GM12875 (cell line): ENCODE measurements at regions not wholly inside any gene's neighbourhood (a gene's known extent, or its start where the extent isn't known, plus 50 kb on each side); places are given as distances from the start of the nearest gene placed in this dataset.

Experiments used
- H3K4me3 ChIP-seq: one replicate; pipeline ENCODE4 v1.5.1; 2011; ENCODE audit warnings: low read depth, low read length, control low read depth
- TF ChIP-seq, protein P1 (sequence below): IDR thresholded peaks from 2 replicates; pipeline ENCODE4 v1.5.1; 2011; ENCODE audit warnings: low read depth, mild to moderate bottlenecking, control low read depth, inconsistent platforms, low read length, moderate library complexity, borderline replicate concordance; ENCODE audit not compliant: insufficient read depth

DNA sequence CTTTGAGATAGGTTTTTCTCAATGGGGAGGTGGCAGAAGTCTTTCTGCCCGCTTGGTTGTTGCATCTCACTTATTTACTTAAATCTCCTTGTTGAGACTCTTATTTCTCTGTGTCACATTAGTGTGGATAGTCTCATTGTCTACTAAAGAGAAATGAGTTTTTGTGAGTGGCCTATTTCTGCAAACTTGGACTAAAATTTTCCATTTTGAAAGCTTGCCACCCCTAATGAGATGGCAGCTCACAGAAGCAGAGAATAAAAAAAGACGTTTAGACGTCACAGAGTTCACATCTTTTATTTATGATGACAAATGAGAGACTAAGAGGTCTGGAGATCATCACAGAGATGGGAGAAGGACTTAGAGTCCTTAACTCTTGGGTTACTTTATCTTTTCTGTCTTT is 262.7 kb upstream of the PHYHIPL start:
- TF ChIP-seq, protein P1, sequence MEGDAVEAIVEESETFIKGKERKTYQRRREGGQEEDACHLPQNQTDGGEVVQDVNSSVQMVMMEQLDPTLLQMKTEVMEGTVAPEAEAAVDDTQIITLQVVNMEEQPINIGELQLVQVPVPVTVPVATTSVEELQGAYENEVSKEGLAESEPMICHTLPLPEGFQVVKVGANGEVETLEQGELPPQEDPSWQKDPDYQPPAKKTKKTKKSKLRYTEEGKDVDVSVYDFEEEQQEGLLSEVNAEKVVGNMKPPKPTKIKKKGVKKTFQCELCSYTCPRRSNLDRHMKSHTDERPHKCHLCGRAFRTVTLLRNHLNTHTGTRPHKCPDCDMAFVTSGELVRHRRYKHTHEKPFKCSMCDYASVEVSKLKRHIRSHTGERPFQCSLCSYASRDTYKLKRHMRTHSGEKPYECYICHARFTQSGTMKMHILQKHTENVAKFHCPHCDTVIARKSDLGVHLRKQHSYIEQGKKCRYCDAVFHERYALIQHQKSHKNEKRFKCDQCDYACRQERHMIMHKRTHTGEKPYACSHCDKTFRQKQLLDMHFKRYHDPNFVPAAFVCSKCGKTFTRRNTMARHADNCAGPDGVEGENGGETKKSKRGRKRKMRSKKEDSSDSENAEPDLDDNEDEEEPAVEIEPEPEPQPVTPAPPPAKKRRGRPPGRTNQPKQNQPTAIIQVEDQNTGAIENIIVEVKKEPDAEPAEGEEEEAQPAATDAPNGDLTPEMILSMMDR, result no peak
- H3K4me3 ChIP-seq, result no peak overlapping the region

DNA sequence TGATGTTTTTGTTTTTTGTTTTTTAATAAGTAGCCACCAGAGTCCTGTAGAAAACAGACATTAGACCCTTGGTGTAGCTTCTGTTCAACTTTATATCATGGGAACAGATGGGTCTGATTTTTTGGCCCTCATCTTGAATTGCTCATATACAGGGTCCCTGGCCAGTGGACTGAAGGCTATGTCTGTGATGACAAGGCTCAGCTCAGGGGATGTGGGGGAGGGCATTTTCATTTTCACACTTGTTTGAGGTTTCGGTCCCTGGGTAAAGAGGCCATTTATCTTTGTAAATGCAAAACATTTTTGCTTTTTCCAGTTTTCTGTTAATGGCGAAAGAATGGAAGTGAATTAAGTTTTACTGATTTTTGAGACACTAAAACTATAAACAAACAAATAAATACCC is 257.6 kb upstream of the PHYHIPL start:
- H3K4me3 ChIP-seq, result no peak overlapping the region
- TF ChIP-seq, protein P1, result no peak

DNA sequence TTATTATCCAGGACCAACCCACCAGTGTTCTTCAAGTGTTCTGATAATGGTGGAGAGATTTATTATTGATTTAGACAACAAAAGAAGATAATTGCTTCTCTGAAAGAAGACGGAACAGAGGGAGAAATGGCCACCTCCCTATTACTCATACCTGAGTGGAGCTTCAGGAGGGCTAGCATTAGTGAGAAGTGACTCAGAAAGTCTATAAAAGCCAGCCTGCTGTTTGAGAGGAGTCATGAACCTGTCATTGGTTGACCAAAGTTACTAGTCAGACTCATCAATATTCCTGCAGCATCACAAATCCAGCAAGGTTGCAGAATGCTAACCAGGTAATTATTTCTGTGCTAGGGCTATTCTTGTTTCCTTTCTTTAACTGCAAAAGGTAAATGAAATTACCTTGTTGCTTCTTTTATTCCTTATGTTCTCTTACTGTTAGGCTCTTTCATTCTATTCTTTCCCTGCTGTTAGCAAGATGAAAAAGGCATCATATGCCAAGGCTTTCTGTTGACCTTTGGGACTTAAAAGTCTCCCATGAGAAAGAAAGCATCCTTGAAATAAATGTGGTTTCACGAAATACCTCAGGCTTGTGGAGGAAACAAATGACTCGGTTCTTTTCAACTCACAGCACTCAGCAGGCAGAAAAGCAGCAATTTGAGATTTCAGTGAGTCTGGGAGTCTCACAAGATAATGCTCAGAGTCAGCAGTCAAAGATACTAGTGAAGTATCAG is 256.4 kb upstream of the PHYHIPL start:
- H3K4me3 ChIP-seq, result no peak overlapping the region

DNA sequence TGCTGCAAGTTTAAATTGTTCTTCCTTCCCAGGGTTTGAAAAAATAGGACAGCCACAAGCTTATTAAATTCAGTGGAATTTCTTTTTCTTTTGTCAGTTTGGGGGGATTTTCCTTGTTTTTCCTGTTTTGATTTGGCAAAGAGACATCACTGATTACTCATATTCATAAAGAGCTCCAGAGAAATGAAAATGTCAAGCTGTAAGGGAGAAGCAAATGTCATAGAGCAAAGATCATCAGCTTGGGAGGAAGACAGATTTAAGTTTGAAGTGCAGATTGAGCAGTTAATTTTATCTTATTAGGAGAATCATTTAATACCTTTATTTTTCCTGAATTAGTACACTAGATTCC is 255.8 kb upstream of the PHYHIPL start:
- no peak overlapping the region for H3K4me3 ChIP-seq
- TF ChIP-seq, protein P1, result no peak

More for the DNA sequence above, 256.4 kb upstream of the PHYHIPL start:
- TF ChIP-seq, protein P1, result no peak

DNA sequence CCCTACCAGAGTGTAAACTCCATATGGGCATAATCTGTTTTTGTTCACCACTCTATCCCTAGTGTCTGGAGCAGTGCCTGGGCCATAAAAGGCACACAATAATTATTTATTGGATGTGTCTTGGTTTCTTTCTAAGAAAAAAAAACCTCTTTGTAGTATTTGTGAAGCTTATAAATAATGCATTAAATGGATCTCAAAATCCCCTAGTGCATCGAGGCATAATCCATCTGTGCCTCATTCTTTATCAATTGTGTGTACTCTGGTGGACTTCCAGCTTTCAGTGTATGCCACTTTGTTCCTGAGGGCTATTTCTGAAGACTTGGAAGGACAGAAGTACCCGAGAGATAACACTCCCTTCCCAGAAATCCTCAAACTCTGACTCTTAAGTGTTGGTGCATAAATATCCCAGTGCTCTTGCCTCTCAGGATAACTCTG is 255.0 kb upstream of the PHYHIPL start:
- TF ChIP-seq, protein P1, result no peak
- H3K4me3 ChIP-seq, result no peak overlapping the region

DNA sequence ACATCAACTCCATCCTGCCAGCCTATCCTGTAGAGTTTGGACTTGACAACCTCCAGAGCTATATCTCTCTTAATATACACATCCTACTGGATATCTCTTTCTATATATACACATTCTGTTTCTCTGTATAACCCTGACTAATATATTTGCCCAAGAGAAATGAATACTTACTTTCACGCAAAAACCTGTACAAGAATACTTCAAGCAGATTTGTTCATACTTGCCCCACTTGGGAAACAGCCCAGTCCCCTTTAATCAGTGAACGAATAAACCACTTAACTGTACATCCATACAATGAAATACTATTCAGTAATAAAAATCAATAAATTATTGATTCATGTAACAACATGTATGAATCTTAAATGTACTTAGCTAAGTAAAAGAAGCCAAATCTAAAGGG is 251.1 kb upstream of the PHYHIPL start:
- H3K4me3 ChIP-seq, result no peak overlapping the region
- TF ChIP-seq, protein P1, result no peak

DNA sequence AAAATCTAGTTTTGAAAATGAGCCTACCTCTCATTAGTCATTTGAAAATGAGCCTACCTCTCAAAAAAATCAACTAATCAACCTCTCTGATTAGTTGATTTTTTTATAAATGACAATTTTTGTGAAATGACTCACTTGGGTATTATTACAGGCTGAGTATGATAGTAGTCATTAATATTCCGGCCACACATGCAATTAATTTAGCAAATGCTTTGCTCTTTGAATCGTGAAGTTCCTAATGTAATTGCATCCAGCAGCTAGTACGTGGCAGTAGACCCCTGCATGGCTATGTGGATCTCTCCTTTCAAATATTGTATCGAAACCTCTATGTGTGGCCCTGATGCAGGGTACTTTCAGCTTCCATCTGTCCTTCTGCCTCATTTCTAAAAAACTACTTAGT is 245.9 kb upstream of the PHYHIPL start:
- no peak overlapping the region for H3K4me3 ChIP-seq
- TF ChIP-seq, protein P1, result no peak
